ENCODE measurements at regions not wholly inside any gene's neighbourhood (a gene's known extent, or its start where the extent isn't known, plus 50 kb on each side); places are given as distances from the start of the nearest gene placed in this dataset.

DNA sequence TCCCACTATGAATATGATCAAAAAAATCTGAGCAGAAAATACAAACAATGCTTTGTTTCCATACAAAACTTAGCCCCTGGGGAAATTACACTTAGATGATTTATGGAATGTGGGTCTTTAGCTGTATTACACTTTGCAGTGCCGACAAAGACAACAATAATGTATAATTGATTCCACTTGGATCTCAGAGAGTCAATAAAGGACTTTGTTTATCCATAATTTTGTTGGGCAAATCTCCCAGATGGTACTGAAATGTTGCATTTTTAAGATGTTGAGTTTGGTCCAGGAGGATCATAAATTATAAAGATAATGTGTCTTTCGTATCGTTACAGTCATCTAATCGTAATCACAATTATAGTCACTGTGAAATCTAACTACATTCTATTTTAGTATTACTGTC, 66.9 kb upstream of the DOCK1 start:
- no peak for DNase-seq (ENCODE audit: insufficient read length, low spot score)
- FAIRE-seq, result no peak
- TF ChIP-seq CTCF (IDR thresholded peaks at IDR 0.05; ENCODE audit: insufficient read depth, missing control alignments), result no peak

DNA sequence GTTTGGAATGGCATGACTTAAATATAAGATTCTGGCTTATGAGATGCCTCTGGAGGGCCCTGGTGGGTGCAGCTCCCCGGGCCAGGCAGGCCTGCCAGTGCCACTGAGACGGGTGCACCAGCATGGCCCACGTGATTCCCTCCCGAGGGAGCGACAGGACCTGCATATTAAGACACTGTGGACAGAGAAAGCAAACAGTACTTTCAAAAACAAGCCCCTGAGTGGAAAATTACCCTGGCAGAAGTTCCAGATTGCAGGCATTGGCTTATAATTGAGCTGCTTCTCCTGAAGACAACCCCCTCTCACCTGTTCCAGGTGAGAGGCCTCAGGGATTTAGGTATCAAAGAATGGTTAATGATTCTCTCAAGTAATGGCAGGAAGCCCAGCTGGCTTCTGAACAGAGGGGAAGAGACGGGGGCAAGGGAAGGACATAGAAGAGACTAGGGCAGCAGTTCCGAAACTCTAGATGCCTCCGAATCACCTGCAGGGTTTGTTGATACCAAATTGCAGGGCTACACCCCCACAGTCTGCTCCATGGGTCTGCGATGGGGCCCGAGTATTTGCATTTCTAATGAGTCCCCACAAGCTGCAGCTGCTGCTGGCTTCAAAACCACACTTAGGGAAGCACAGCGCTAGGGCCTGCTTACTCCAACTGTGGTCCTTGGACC, 66.0 kb upstream of the DOCK1 start:
- no peak for DNase-seq (ENCODE audit: insufficient read length, low spot score)

DNA sequence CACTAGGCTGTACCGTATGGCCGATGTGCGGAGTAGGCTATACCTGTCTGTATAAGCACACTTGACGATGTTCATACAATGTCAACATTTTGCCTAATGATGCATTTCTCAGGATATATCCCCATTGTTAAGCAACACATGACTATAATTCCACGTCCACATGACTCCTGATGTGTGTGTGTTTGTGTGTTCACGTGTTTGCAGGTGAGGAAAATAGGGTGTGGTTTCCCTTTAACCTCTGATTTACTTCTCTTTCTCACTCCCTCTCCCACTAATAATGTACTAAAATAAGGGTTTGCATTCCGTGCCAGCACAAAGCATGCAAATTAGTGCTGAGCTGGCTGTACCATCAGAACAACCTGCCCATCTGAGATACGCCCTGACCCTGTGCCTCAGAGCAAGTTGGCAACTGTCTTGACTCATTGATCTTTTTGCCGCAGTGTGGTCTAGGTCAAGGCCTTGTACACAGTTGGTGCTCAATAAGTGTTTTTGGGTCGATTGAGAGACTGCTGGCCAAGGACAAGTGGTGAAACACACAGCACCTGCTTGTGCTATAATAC, 64.6 kb upstream of the DOCK1 start:
- TF ChIP-seq CTCF (IDR thresholded peaks at IDR 0.05; ENCODE audit: insufficient read depth, missing control alignments), result no peak
- DNase-seq (ENCODE audit: insufficient read length, low spot score), result no peak
- no peak for FAIRE-seq

More for the DNA sequence above, 66.0 kb upstream of the DOCK1 start:
- FAIRE-seq, result no peak
- TF ChIP-seq CTCF (IDR thresholded peaks at IDR 0.05; ENCODE audit: insufficient read depth, missing control alignments), result no peak

- FAIRE-seq, result no peak
- no peak for DNase-seq (ENCODE audit: insufficient read length, low spot score)
- TF ChIP-seq CTCF (IDR thresholded peaks at IDR 0.05; ENCODE audit: insufficient read depth, missing control alignments), result no peak
These were observed 63.8 kb upstream of the DOCK1 start for GRCh38 chr10:126841341-126841895.

- DNase-seq (ENCODE audit: insufficient read length, low spot score) (no peak), FAIRE-seq (no peak)
- no peak for TF ChIP-seq CTCF (IDR thresholded peaks at IDR 0.05; ENCODE audit: insufficient read depth, missing control alignments)
These were observed 62.9 kb upstream of the DOCK1 start for GRCh38 chr10:126842356-126842755.

GRCh38 chr10:126842836-126843235, 62.4 kb upstream of the DOCK1 start:
- FAIRE-seq, result no peak
- DNase-seq (ENCODE audit: insufficient read length, low spot score), result no peak
- no peak for TF ChIP-seq CTCF (IDR thresholded peaks at IDR 0.05; ENCODE audit: insufficient read depth, missing control alignments)

DNA sequence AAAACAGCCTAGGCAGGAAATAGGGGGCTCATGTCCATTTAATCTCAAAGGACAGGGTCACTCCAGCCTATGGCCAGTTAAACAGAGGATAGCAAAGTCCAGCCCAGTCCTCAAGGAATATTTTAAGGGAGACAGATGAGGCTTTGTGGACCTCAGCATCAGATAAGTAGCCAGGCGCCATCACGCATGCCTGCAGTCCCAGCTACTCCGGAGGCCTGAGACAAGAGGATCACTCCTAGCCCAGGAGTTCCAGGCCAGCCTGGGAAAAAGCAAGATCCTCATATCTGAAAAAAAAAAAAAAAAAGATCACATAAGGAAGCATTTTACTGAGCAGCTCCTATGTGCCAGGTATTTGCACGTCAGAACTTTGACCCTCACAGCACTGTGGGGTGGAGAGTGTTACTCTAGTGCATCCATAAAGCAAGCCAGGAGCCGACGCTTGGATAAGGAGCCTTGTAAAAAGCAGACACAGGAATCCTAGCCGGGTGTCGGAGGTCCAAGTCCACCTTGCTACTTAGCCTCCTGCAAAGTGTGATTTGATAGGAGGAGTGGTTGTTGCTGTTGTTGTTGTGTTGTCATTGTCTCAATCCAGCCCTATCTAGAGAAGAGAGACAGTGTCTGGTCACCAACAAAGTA, 61.8 kb upstream of the DOCK1 start:
- FAIRE-seq (no peak), DNase-seq (ENCODE audit: insufficient read length, low spot score) (no peak)
- no peak for TF ChIP-seq CTCF (IDR thresholded peaks at IDR 0.05; ENCODE audit: insufficient read depth, missing control alignments)
